Spleen (tissue), 7 donors: ENCODE measurements at regions not wholly inside any gene's neighbourhood (a gene's known extent, or its start where the extent isn't known, plus 50 kb on each side); places are given as distances from the start of the nearest gene placed in this dataset.

Experiments used
- CTCF ChIP-seq, 11 experiments: fragments of 200-600 bp in 7 of 11; fragments of 450-650 bp in 4 of 11; sonication (generic) in 4 of 11; IDR thresholded peaks in 8 of 11; conservative IDR thresholded peaks in 3 of 11; 1 replicate in 7 of 11; 2 replicates in 4 of 11; pipeline versions ENCODE4 v1.4.0 to v1.8.0; 2016 to 2021; ENCODE audit warnings: antibody characterized with exemption in 11 of 11, inconsistent platforms in 4 of 11, mild to moderate bottlenecking in 1 of 11
- POLR2A ChIP-seq, 3 donors: fragments of 450-650 bp; IDR thresholded peaks; one replicate each; pipeline ENCODE4 v1.5.1; 2017; ENCODE audit warnings: antibody characterized with exemption in 3 of 3, mild to moderate bottlenecking in 1 of 3
- POLR2AphosphoS5 ChIP-seq, 3 donors: sonication (generic); formaldehyde crosslinking; IDR thresholded peaks; one replicate each; pipeline ENCODE4 v1.5.1; 2017; ENCODE audit warnings: antibody characterized with exemption in 3 of 3
- donor health status: DM: no; HTN: no; CAD: no; lungs with moderate emphysema.
- donor health status: DM: no; HTN: no; CAD: no.
- donor health status: DM: no; HTN: no; CAD: no.

- TF ChIP-seq CTCF (IDR thresholded peaks at IDR 0.05 in 8 of 11, conservative IDR thresholded peaks at IDR 0.05 in 3 of 11) (no peak), POLR2AphosphoS5 (IDR thresholded peaks at IDR 0.05) (no peak), POLR2A (IDR thresholded peaks at IDR 0.05) (no peak)
These were observed 251.7 kb downstream of the PSAT1 start for GRCh38 chr9:78548670-78549069.
